ENCODE measurements at regions not wholly inside any gene's neighbourhood (a gene's known extent, or its start where the extent isn't known, plus 50 kb on each side); places are given as distances from the start of the nearest gene placed in this dataset.

- DNase-seq (ENCODE audit: unreplicated experiment), result no peak
- Mint-ChIP-seq H3K27ac (ENCODE audit: low read depth, unreplicated experiment) (no peak overlapping the region), H3K4me3 (ENCODE audit: unreplicated experiment) (no peak overlapping the region), H3K27me3 (ENCODE audit: insufficient read depth, unreplicated experiment) (no peaks in the 10 kb centered on the region), H3K36me3 (ENCODE audit: insufficient read depth, unreplicated experiment) (no peaks in the 10 kb centered on the region), H3K9me3 (ENCODE audit: unreplicated experiment) (peaks cover 5% of the 10 kb centered on the region), H3K4me1 (ENCODE audit: insufficient read depth, unreplicated experiment) (no peaks in the 10 kb centered on the region)
- TF ChIP-seq, protein P1, sequence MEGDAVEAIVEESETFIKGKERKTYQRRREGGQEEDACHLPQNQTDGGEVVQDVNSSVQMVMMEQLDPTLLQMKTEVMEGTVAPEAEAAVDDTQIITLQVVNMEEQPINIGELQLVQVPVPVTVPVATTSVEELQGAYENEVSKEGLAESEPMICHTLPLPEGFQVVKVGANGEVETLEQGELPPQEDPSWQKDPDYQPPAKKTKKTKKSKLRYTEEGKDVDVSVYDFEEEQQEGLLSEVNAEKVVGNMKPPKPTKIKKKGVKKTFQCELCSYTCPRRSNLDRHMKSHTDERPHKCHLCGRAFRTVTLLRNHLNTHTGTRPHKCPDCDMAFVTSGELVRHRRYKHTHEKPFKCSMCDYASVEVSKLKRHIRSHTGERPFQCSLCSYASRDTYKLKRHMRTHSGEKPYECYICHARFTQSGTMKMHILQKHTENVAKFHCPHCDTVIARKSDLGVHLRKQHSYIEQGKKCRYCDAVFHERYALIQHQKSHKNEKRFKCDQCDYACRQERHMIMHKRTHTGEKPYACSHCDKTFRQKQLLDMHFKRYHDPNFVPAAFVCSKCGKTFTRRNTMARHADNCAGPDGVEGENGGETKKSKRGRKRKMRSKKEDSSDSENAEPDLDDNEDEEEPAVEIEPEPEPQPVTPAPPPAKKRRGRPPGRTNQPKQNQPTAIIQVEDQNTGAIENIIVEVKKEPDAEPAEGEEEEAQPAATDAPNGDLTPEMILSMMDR (IDR thresholded peaks at IDR 0.05; ENCODE audit: unreplicated experiment), result no peak
- POLR2A ChIA-PET, result no interaction called here
- BruUV-seq (replicated peaks), result no TSS peak
- CTCF ChIA-PET, result no interaction called here
- intact Hi-C loops (cut with micrococcal nuclease), result no loop called here
Measured at GRCh38 chr10:53606981-53607380, 834.4 kb upstream of the MBL2 start.

DNA sequence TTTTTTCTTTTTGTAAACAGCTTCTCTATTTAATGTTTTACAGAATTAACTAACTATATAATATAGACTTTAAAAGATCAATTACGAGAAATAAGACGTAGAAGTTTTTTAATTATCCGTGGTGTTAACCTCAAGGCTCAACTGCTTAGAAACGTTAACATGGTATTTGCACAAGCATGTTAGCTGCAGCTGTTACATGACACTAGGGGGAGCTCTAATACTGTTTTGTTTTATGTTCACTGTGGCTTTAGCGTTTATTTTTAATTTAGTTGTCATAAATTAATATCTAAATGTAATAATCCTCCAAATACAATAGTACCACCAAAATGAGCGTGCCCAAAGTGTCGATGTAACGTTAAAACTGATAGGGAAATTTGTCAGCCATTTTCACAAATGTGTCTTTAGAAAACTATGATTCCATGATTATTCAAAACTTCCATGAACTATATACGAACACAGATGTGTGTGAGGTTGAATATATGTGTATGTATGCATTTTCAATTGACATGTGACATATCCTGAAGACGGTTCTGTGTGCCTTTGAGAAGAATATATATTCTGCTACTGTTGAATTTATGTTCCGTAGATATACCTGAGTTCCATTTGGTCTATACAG lies 828.8 kb upstream of the MBL2 start:
- no TSS peak for BruUV-seq (replicated peaks)
- Mint-ChIP-seq H3K4me1 (ENCODE audit: insufficient read depth, unreplicated experiment) (peaks cover 9% of the 10 kb centered on the region), H3K27me3 (ENCODE audit: insufficient read depth, unreplicated experiment) (no peaks in the 10 kb centered on the region), H3K4me3 (ENCODE audit: unreplicated experiment) (no peak overlapping the region), H3K27ac (ENCODE audit: low read depth, unreplicated experiment) (peak overlapping the region; percentile 23), H3K9me3 (ENCODE audit: unreplicated experiment) (no peaks in the 10 kb centered on the region), H3K36me3 (ENCODE audit: insufficient read depth, unreplicated experiment) (no peaks in the 10 kb centered on the region)
- POLR2A ChIA-PET, result no interaction called here
- TF ChIP-seq, protein P1 (IDR thresholded peaks at IDR 0.05; ENCODE audit: unreplicated experiment), result peak; percentile 74
- DNase-seq (ENCODE audit: unreplicated experiment), result peak; percentile 53
- intact Hi-C loops (cut with micrococcal nuclease), result loop anchor here (1.0 to 5.0 kb wide), 8 partner anchors 236 to 1201 kb away; partner anchors contain the start of gene PCDH15
- CTCF ChIA-PET, result interaction anchor here (0.6 to 4.7 kb wide), 6 partner anchors 10 to 784 kb away, joined by 3 to 20 read pairs (median 6); no protein-coding TSS in a partner anchor

DNA sequence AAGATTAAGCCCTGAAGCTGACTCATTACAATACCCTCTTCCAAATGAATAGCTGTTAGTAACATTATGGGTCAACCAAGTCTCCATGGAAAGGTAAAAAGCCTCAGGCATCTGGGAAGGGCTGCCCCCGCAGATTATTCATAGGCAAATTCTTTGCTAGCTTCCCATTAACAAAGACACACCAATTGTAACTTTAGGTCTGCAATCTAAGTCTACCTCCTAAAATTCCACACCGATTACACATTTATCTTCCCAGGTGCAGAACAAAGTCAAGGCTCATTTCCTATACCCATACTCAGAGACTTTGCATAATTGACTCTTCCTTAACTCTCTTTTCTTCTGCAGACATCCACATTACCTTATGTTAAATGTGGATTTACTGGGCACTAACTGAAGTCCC lies 826.3 kb upstream of the MBL2 start:
- Mint-ChIP-seq H3K27ac (ENCODE audit: low read depth, unreplicated experiment) (no peak overlapping the region), H3K4me3 (ENCODE audit: unreplicated experiment) (no peak overlapping the region), H3K27me3 (ENCODE audit: insufficient read depth, unreplicated experiment) (no peaks in the 10 kb centered on the region), H3K4me1 (ENCODE audit: insufficient read depth, unreplicated experiment) (peaks cover 9% of the 10 kb centered on the region), H3K36me3 (ENCODE audit: insufficient read depth, unreplicated experiment) (no peaks in the 10 kb centered on the region), H3K9me3 (ENCODE audit: unreplicated experiment) (no peaks in the 10 kb centered on the region)
- BruUV-seq (replicated peaks), result no TSS peak
- DNase-seq (ENCODE audit: unreplicated experiment), result peak; percentile 72
- POLR2A ChIA-PET, result interaction anchor here (0.6 to 1.3 kb wide), 5 partner anchors 9 to 781 kb away, joined by 3 to 4 read pairs (median 3); no protein-coding TSS in a partner anchor
- intact Hi-C loops (cut with micrococcal nuclease), result loop anchor here (2.0 kb wide), 1 partner anchor 284 kb away; no protein-coding TSS in a partner anchor
- CTCF ChIA-PET, result interaction anchor here (1.3 to 4.7 kb wide), 3 partner anchors 242 to 781 kb away, joined by 3 to 20 read pairs (median 8); no protein-coding TSS in a partner anchor
- TF ChIP-seq, protein P1 (IDR thresholded peaks at IDR 0.05; ENCODE audit: unreplicated experiment), result no peak

DNA sequence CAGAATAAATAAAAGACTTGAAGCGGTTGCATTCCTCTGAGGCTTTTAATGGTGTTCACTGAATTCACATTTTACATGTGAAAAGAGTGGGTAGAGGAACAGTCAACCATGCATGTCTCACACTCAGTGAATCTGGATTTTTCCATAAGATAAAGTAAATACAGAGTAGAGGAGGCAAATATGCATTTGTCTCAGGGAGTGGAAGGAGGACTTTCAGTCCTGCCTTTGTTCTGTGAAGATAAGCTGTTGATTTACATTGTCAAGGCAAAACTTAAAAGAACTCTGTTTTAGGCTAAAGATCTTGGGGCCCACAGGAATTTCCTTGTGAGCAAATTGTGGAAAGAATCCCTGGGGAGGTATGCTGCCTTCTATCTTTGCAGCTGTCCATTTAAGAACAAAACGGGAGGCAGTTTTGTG lies 825.3 kb upstream of the MBL2 start:
- no peaks in the 10 kb centered on the region for H3K36me3 Mint-ChIP-seq (ENCODE audit: insufficient read depth, unreplicated experiment)
- TF ChIP-seq, protein P1 (IDR thresholded peaks at IDR 0.05; ENCODE audit: unreplicated experiment), result no peak
- H3K4me3 Mint-ChIP-seq (ENCODE audit: unreplicated experiment), result no peak overlapping the region
- intact Hi-C loops (cut with micrococcal nuclease), result loop anchor here (2.0 kb wide), 1 partner anchor 283 kb away; no protein-coding TSS in a partner anchor
- ChIA-PET POLR2A (interaction anchor here (1.3 kb wide), 1 partner anchor 37 kb away, joined by 3 read pairs; no protein-coding TSS in a partner anchor), CTCF (interaction anchor here (1.3 to 4.7 kb wide), 3 partner anchors 243 to 780 kb away, joined by 3 to 20 read pairs (median 8); no protein-coding TSS in a partner anchor)
- H3K27me3 Mint-ChIP-seq (ENCODE audit: insufficient read depth, unreplicated experiment), result no peaks in the 10 kb centered on the region
- no peaks in the 10 kb centered on the region for H3K9me3 Mint-ChIP-seq (ENCODE audit: unreplicated experiment)
- no peak for DNase-seq (ENCODE audit: unreplicated experiment)
- BruUV-seq (replicated peaks), result no TSS peak
- H3K27ac Mint-ChIP-seq (ENCODE audit: low read depth, unreplicated experiment), result no peak overlapping the region
- peaks cover 9% of the 10 kb centered on the region for H3K4me1 Mint-ChIP-seq (ENCODE audit: insufficient read depth, unreplicated experiment)
